H9 (cell line): ENCODE measurements at regions not wholly inside any gene's neighbourhood (a gene's known extent, or its start where the extent isn't known, plus 50 kb on each side); places are given as distances from the start of the nearest gene placed in this dataset.

Experiments
- DNase-seq: peaks from one replicate; pipeline ENCODE4 v3.0.0-alpha.2; 2017
- H2AFZ ChIP-seq: one replicate; pipeline ENCODE4 v1.6.1; 2013; ENCODE audit warnings: mild to moderate bottlenecking, low read length, control low read depth, moderate library complexity
- H2AK5ac ChIP-seq: 2 replicates; pipeline ENCODE4 v1.6.1; 2013; ENCODE audit warnings: low read length, control low read depth, mixed read lengths; ENCODE audit not compliant: insufficient read length
- H2BK120ac ChIP-seq: one replicate; pipeline ENCODE4 v1.6.1; 2013; ENCODE audit warnings: low read depth, mild to moderate bottlenecking, low read length, control low read depth, inconsistent platforms; ENCODE audit not compliant: poor library complexity, severe bottlenecking
- H2BK12ac ChIP-seq: 2 replicates; pipeline ENCODE4 v1.6.1; 2013; ENCODE audit warnings: low read length, control low read depth, mixed read lengths, low read depth; ENCODE audit not compliant: insufficient read length
- H2BK15ac ChIP-seq: 2 replicates; pipeline ENCODE4 v1.6.1; 2013; ENCODE audit warnings: low read depth, low read length, control low read depth
- H2BK20ac ChIP-seq: one replicate; pipeline ENCODE4 v1.6.1; 2013; ENCODE audit warnings: low read depth, mild to moderate bottlenecking, low read length, control low read depth, inconsistent platforms; ENCODE audit not compliant: poor library complexity, severe bottlenecking
- H2BK5ac ChIP-seq: 2 replicates; pipeline ENCODE4 v1.6.1; 2013; ENCODE audit warnings: low read length, control low read depth, mixed read lengths; ENCODE audit not compliant: insufficient read length
- H3K14ac ChIP-seq: 2 replicates; pipeline ENCODE4 v1.6.1; 2013; ENCODE audit warnings: low read length, control low read depth; ENCODE audit not compliant: insufficient read depth
- H3K18ac ChIP-seq: 2 replicates; pipeline ENCODE4 v1.6.1; 2013; ENCODE audit warnings: low read depth, mild to moderate bottlenecking, mixed read lengths, low read length, control low read depth; ENCODE audit not compliant: insufficient read length
- H3K23ac ChIP-seq: 2 replicates; pipeline ENCODE4 v1.6.1; 2013; ENCODE audit warnings: low read length, control low read depth, mixed read lengths, low read depth; ENCODE audit not compliant: insufficient read length
- H3K23me2 ChIP-seq: 2 replicates; pipeline ENCODE4 v1.6.1; 2013; ENCODE audit warnings: low read depth, mild to moderate bottlenecking, mixed read lengths, low read length, control low read depth; ENCODE audit not compliant: insufficient read length, poor library complexity, severe bottlenecking
- H3K27ac ChIP-seq: 2 replicates; pipeline ENCODE4 v1.5.1; 2013; ENCODE audit warnings: low read length, control low read depth, mixed read lengths, low read depth; ENCODE audit not compliant: insufficient read length
- H3K27me3 ChIP-seq: 2 replicates; pipeline ENCODE4 v1.6.1; 2013; ENCODE audit warnings: low read length, control low read depth, inconsistent platforms; ENCODE audit not compliant: insufficient read depth
- H3K4ac ChIP-seq: 2 replicates; pipeline ENCODE4 v1.6.1; 2013; ENCODE audit warnings: low read depth, mild to moderate bottlenecking, control low read depth, inconsistent platforms, low read length, moderate library complexity
- H3K4me1 ChIP-seq: 2 replicates; pipeline ENCODE4 v1.6.1; 2013; ENCODE audit warnings: low read length, control low read depth, inconsistent platforms; ENCODE audit not compliant: insufficient read depth
- H3K4me2 ChIP-seq: 2 replicates; pipeline ENCODE4 v1.6.1; 2013; ENCODE audit warnings: low read length, control low read depth, mixed read lengths; ENCODE audit not compliant: insufficient read length, insufficient read depth
- H3K56ac ChIP-seq: 2 replicates; pipeline ENCODE4 v1.6.1; 2013; ENCODE audit warnings: low read depth, mild to moderate bottlenecking, mixed read lengths, low read length, control low read depth; ENCODE audit not compliant: insufficient read length
- H3K79me1 ChIP-seq: 2 replicates; pipeline ENCODE4 v1.6.1; 2013; ENCODE audit warnings: low read depth, mild to moderate bottlenecking, moderate library complexity, low read length, control low read depth, inconsistent platforms; ENCODE audit not compliant: insufficient read depth, poor library complexity, severe bottlenecking
- H3K79me2 ChIP-seq: 2 replicates; pipeline ENCODE4 v1.6.1; 2013; ENCODE audit warnings: low read length, control low read depth, inconsistent platforms; ENCODE audit not compliant: insufficient read depth
- H3K9ac ChIP-seq: 2 replicates; pipeline ENCODE4 v1.6.1; 2013; ENCODE audit warnings: low read length, control low read depth, mixed read lengths; ENCODE audit not compliant: insufficient read length; ENCODE audit errors: extremely low read depth
- H3K9me3 ChIP-seq: one replicate; pipeline ENCODE4 v1.6.1; 2013; ENCODE audit warnings: low read depth, low read length, inconsistent platforms; ENCODE audit not compliant: control insufficient read depth
- H3T11ph ChIP-seq: one replicate; pipeline ENCODE4 v1.6.1; 2013; ENCODE audit warnings: mild to moderate bottlenecking, low read length, control low read depth, inconsistent platforms
- H4K20me1 ChIP-seq: one replicate; pipeline ENCODE4 v1.6.1; 2013; ENCODE audit not compliant: control insufficient read depth, insufficient read length, insufficient read depth
- H4K5ac ChIP-seq: 2 replicates; pipeline ENCODE4 v1.6.1; 2013; ENCODE audit warnings: low read depth, mild to moderate bottlenecking, mixed read lengths, low read length, control low read depth; ENCODE audit not compliant: insufficient read length
- H4K8ac ChIP-seq: replicated peaks from 2 replicates; pipeline ENCODE4 v1.6.1; 2013; ENCODE audit warnings: low read length, control low read depth, mixed read lengths, low read depth; ENCODE audit not compliant: insufficient read length
- H4K91ac ChIP-seq: 2 replicates; pipeline ENCODE4 v1.6.1; 2013; ENCODE audit warnings: low read depth, mild to moderate bottlenecking, moderate library complexity, mixed read lengths, low read length, control low read depth; ENCODE audit not compliant: insufficient read length
- H3K27ac Mint-ChIP-seq, 3 experiments: 2 replicates in 2 of 3; 3 replicates in 1 of 3; pipeline ENCODE4 v1.8.0; 2020 to 2021; ENCODE audit warnings: mixed read lengths in 3 of 3, mild to moderate bottlenecking in 1 of 3, moderate library complexity in 1 of 3
- H3K27me3 Mint-ChIP-seq: 2 replicates; pipeline ENCODE4 v1.8.0; 2021; ENCODE audit warnings: low read depth, mild to moderate bottlenecking, moderate library complexity, mixed read lengths
- H3K36me3 Mint-ChIP-seq, 3 experiments: 2 replicates in 2 of 3; 3 replicates in 1 of 3; pipeline ENCODE4 v1.8.0; 2020 to 2021; ENCODE audit warnings: low read depth in 3 of 3, mixed read lengths in 3 of 3; ENCODE audit not compliant: insufficient read depth in 1 of 3
- H3K4me1 Mint-ChIP-seq, 2 experiments: 2 replicates each; pipeline ENCODE4 v1.8.0; 2020; ENCODE audit warnings: mixed read lengths in 2 of 2
- H3K4me3 Mint-ChIP-seq, 2 experiments: 2 replicates in 1 of 2; 3 replicates in 1 of 2; pipeline ENCODE4 v1.8.0; 2020 to 2021; ENCODE audit warnings: mild to moderate bottlenecking in 2 of 2, mixed read lengths in 2 of 2, moderate library complexity in 1 of 2
- H3K9me3 Mint-ChIP-seq, 2 experiments: 2 replicates in 1 of 2; 3 replicates in 1 of 2; pipeline ENCODE4 v1.8.0; 2020; ENCODE audit warnings: mild to moderate bottlenecking in 2 of 2, mixed read lengths in 2 of 2, moderate library complexity in 1 of 2
- CTCF ChIP-seq: fragments of 200-600 bp; sonication (generic); conservative IDR thresholded peaks from 3 replicates; pipeline ENCODE4 v1.8.0; 2021; ENCODE audit warnings: antibody characterized with exemption, mild to moderate bottlenecking
- WGBS: extraction: QIAGEN DNeasy Blood & Tissue Kit; methylation state at CpG from one replicate; pipeline ENCODE4 v1.1.7; 2013; ENCODE audit warnings: missing lambda C conversion rate, low lambda C conversion rate, mixed read lengths; ENCODE audit not compliant: insufficient read length; ENCODE audit errors: extremely low coverage; 5-methylcytosine and 5-hydroxymethylcytosine counted together

- H2BK120ac ChIP-seq, result no peak overlapping the region
- DNase-seq, result peak; percentile 63
- H2AK5ac ChIP-seq, result no peak overlapping the region
- no peak overlapping the region for H2BK20ac ChIP-seq
- Mint-ChIP-seq H3K4me1 (peaks cover 41 to 46% of the 10 kb centered on the region in 2 experiments), H3K27me3 (no peaks in the 10 kb centered on the region), H3K9me3 (no peaks in the 10 kb centered on the region), H3K36me3 (no peaks in the 10 kb centered on the region), H3K4me3 (no peak overlapping the region), H3K27ac (no peak overlapping the region)
- no peak overlapping the region for H3K23ac ChIP-seq
- no peak overlapping the region for H3K27ac ChIP-seq
- no peak overlapping the region for H4K5ac ChIP-seq
- H3K9ac ChIP-seq, result no peak overlapping the region
- H3K56ac ChIP-seq, result no peak overlapping the region
- H3K9me3 ChIP-seq, result no peaks in the 10 kb centered on the region
- no peaks in the 10 kb centered on the region for H3K79me2 ChIP-seq
- no peaks in the 10 kb centered on the region for H3K27me3 ChIP-seq
- H3T11ph ChIP-seq, result no peak overlapping the region
- H4K91ac ChIP-seq, result no peak overlapping the region
- no peaks in the 10 kb centered on the region for H3K23me2 ChIP-seq
- H2BK12ac ChIP-seq, result no peak overlapping the region
- 0 out of 2 replicates have a peak, but pooled peaks cover 2% of the 10 kb centered on the region for H3K4me1 ChIP-seq
- no peak overlapping the region for H3K4ac ChIP-seq
- TF ChIP-seq CTCF, result peak; percentile 54; the same call in 2 of the 3 replicates
- no peaks in the 10 kb centered on the region for H3K79me1 ChIP-seq
- no peak overlapping the region for H3K18ac ChIP-seq
- no peak overlapping the region for H3K4me2 ChIP-seq
- no peak overlapping the region for H2BK15ac ChIP-seq
- no peak overlapping the region for H4K8ac ChIP-seq
- no CpG with 5 or more reads among the region's 3 CpGs for WGBS
- H2AFZ ChIP-seq, result peak overlapping the region; percentile 24
- H2BK5ac ChIP-seq, result no peak overlapping the region
- no peak overlapping the region for H3K14ac ChIP-seq
- no peaks in the 10 kb centered on the region for H4K20me1 ChIP-seq
Observed at GRCh38 chr3:137612291-137612690, 151.8 kb upstream of the SOX14 start.
